ENCODE measurements at regions not wholly inside any gene's neighbourhood (a gene's known extent, or its start where the extent isn't known, plus 50 kb on each side); places are given as distances from the start of the nearest gene placed in this dataset.
"Not testable (repeated sequence)": the region's sequence is repeated elsewhere in the genome, so short reads cannot be mapped to it uniquely, and the experiment has no call there.

DNA sequence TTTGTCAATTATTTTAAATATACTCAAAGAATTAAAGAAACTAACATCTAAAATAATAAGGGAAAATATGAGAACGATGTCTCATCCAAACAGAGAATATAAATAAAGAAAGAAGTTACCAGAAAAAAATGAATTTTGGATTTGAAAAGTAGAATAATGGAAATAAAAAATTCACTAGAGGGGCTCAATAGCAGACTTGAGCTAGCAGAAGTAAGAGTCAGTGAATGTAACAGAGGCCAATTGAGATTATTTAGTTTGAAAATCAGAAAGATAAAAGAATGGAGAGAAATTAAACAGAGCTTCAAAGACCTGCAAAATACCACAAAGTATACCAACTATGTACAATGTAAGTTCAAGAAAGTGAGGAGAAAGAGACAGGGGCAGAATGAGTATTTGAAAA lies 333.6 kb downstream of the GPD2 start:
- H3K27ac Mint-ChIP-seq (ENCODE audit: unreplicated experiment), result no peak overlapping the region
- no peaks in the 10 kb centered on the region for H3K4me1 Mint-ChIP-seq (ENCODE audit: low read depth, unreplicated experiment)
- no peaks in the 10 kb centered on the region for H3K9me3 Mint-ChIP-seq (ENCODE audit: low read depth, unreplicated experiment)
- CTCF ChIA-PET, result no interaction called here
- DNase-seq, result no peak
- H3K36me3 Mint-ChIP-seq (ENCODE audit: insufficient read depth, unreplicated experiment), result no peaks in the 10 kb centered on the region
- no peak overlapping the region for H3K4me3 Mint-ChIP-seq (ENCODE audit: low read depth, unreplicated experiment)
- no TSS peak for BruUV-seq (replicated peaks)
- intact Hi-C loops (cut with micrococcal nuclease; ENCODE audit: unreplicated experiment), result no loop called here
- no peaks in the 10 kb centered on the region for H3K27me3 Mint-ChIP-seq (ENCODE audit: unreplicated experiment)
- TF ChIP-seq, protein P1, sequence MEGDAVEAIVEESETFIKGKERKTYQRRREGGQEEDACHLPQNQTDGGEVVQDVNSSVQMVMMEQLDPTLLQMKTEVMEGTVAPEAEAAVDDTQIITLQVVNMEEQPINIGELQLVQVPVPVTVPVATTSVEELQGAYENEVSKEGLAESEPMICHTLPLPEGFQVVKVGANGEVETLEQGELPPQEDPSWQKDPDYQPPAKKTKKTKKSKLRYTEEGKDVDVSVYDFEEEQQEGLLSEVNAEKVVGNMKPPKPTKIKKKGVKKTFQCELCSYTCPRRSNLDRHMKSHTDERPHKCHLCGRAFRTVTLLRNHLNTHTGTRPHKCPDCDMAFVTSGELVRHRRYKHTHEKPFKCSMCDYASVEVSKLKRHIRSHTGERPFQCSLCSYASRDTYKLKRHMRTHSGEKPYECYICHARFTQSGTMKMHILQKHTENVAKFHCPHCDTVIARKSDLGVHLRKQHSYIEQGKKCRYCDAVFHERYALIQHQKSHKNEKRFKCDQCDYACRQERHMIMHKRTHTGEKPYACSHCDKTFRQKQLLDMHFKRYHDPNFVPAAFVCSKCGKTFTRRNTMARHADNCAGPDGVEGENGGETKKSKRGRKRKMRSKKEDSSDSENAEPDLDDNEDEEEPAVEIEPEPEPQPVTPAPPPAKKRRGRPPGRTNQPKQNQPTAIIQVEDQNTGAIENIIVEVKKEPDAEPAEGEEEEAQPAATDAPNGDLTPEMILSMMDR (IDR thresholded peaks at IDR 0.05; ENCODE audit: unreplicated experiment), result no peak

DNA sequence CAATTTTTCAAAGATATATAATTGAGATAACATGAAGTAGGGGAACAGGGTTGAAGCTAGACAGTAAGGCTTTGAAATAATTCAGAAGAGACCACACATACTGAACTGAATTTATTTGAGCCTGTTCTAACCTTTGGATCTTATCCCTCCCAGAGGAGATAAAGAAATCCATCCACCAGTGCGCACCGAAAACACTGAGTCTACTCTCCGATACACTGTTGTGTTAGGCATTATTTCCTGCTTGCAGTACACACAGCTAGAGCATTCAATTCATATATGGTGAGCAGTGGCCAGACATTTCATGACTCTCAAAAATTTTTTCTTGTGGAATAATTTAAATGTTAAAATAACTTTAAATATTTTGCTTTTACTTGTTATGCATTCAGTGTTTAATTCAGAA lies 342.7 kb downstream of the GPD2 start:
- no peaks in the 10 kb centered on the region for H3K36me3 Mint-ChIP-seq (ENCODE audit: insufficient read depth, unreplicated experiment)
- DNase-seq, result no peak
- H3K4me1 Mint-ChIP-seq (ENCODE audit: low read depth, unreplicated experiment), result no peaks in the 10 kb centered on the region
- no peak overlapping the region for H3K27ac Mint-ChIP-seq (ENCODE audit: unreplicated experiment)
- H3K9me3 Mint-ChIP-seq (ENCODE audit: low read depth, unreplicated experiment), result no peaks in the 10 kb centered on the region
- intact Hi-C loops (cut with micrococcal nuclease; ENCODE audit: unreplicated experiment), result no loop called here
- H3K4me3 Mint-ChIP-seq (ENCODE audit: low read depth, unreplicated experiment), result no peak overlapping the region
- CTCF ChIA-PET, result no interaction called here
- no peaks in the 10 kb centered on the region for H3K27me3 Mint-ChIP-seq (ENCODE audit: unreplicated experiment)
- BruUV-seq (replicated peaks), result no TSS peak
- TF ChIP-seq, protein P1 (IDR thresholded peaks at IDR 0.05; ENCODE audit: unreplicated experiment), result no peak

DNA sequence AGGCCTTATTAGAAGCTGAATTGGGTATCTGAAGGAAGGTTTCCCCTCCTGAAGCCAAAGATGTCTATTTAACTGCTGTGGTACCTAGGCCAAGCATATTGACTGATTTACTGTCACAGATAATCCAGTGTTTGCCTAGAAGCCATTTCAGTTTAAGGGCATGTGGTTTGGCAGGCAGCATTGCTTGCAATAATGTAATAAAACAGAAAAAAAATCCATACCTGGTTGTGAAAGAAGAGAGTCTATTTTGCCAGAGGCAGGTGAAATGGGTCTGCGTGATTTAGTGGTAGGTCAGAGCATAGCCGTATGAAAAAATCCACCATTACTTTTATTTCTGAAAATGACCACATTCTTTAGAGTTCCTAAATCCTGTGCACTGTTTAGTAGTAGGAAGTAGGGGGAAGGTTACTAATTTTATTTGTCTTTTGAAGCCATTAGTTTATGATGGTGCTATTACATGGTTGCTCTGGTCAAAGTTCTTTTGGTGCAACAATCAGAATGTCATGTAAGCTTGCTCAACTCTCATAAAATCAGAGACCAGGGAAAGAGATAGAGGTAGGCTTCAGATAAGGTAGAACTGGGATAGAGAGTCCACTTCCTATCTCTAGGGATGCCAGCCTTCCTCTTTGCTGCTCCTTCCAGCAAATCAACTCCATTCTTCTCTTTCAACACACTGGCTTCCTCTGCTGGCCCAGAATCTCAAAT lies 343.4 kb downstream of the GPD2 start:
- intact Hi-C loops (cut with micrococcal nuclease; ENCODE audit: unreplicated experiment), result no loop called here

DNA sequence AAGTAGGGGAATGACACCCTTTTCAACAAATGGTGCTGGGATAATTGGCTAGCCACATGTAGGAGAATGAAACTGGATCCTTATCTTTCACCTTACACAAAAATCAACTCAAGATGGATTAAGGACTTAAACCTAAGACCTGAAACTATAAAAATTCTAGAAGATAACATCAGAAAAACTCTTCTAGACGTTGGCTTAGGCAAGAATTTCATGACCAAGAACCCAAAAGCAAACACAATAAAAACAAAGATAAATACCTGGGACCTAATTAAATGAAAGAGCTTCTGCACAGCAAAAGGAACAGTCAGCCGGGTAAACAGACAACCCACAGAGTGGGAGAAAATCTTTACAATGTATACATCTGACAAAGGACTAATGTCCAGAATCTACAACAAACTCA lies 345.5 kb downstream of the GPD2 start:
- H3K4me1 Mint-ChIP-seq (ENCODE audit: low read depth, unreplicated experiment); H3K36me3 Mint-ChIP-seq (ENCODE audit: insufficient read depth, unreplicated experiment); H3K27ac Mint-ChIP-seq (ENCODE audit: unreplicated experiment); H3K9me3 Mint-ChIP-seq (ENCODE audit: low read depth, unreplicated experiment); BruUV-seq (replicated peaks); DNase-seq; H3K27me3 Mint-ChIP-seq (ENCODE audit: unreplicated experiment); CTCF ChIA-PET; H3K4me3 Mint-ChIP-seq (ENCODE audit: low read depth, unreplicated experiment): not testable (repeated sequence)
- intact Hi-C loops (cut with micrococcal nuclease; ENCODE audit: unreplicated experiment), result loop anchor here (1.0 kb wide), 1 partner anchor 12 kb away; no protein-coding TSS in a partner anchor

More for the DNA sequence above, 343.4 kb downstream of the GPD2 start:
- no peak overlapping the region for H3K4me3 Mint-ChIP-seq (ENCODE audit: low read depth, unreplicated experiment)
- H3K27me3 Mint-ChIP-seq (ENCODE audit: unreplicated experiment), result no peaks in the 10 kb centered on the region
- no peaks in the 10 kb centered on the region for H3K36me3 Mint-ChIP-seq (ENCODE audit: insufficient read depth, unreplicated experiment)
- no peak overlapping the region for H3K27ac Mint-ChIP-seq (ENCODE audit: unreplicated experiment)
- BruUV-seq (replicated peaks), result no TSS peak
- no peaks in the 10 kb centered on the region for H3K4me1 Mint-ChIP-seq (ENCODE audit: low read depth, unreplicated experiment)
- no peak for DNase-seq
- H3K9me3 Mint-ChIP-seq (ENCODE audit: low read depth, unreplicated experiment), result no peaks in the 10 kb centered on the region
- CTCF ChIA-PET, result no interaction called here
- TF ChIP-seq, protein P1 (IDR thresholded peaks at IDR 0.05; ENCODE audit: unreplicated experiment), result no peak

DNA sequence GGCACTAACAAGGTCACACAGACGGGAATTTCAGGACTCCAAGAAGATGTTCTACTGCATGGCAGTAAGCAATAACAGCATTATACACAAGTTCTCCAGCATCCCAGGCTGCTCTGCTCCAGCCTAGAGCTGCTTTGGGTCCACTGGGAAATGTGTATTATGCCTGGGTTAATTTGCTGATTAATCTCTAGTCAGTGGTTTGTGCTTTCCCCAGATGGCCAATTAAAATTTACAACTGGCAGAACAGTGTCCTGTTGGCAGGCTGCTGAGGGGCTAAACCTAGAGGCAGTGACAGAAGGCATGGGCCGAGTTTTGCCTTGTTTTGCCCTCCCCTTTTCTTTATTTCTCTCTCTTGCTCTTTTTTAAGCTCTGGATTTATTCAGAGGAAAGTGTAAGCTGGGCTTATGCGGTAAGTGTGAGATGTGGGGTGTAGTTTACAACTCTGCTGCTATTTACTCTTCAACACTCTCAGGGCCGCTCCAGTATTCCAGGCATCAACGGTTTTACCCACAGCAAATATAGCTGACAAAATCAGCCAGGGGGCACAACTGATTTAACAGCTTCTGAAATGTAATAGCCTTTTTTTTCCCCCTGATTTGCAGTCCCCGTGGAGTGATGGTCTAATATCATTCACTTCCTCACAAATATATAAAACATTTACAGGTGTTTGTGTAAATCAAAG lies 348.0 kb downstream of the GPD2 start:
- H3K36me3 Mint-ChIP-seq (ENCODE audit: insufficient read depth, unreplicated experiment), result no peaks in the 10 kb centered on the region
- intact Hi-C loops (cut with micrococcal nuclease; ENCODE audit: unreplicated experiment), result no loop called here
- H3K4me3 Mint-ChIP-seq (ENCODE audit: low read depth, unreplicated experiment), result no peak overlapping the region
- H3K27ac Mint-ChIP-seq (ENCODE audit: unreplicated experiment), result no peak overlapping the region
- CTCF ChIA-PET, result no interaction called here
- BruUV-seq (replicated peaks), result no TSS peak
- no peak for DNase-seq
- H3K4me1 Mint-ChIP-seq (ENCODE audit: low read depth, unreplicated experiment), result no peaks in the 10 kb centered on the region
- TF ChIP-seq, protein P1 (IDR thresholded peaks at IDR 0.05; ENCODE audit: unreplicated experiment), result no peak
- no peaks in the 10 kb centered on the region for H3K27me3 Mint-ChIP-seq (ENCODE audit: unreplicated experiment)
- H3K9me3 Mint-ChIP-seq (ENCODE audit: low read depth, unreplicated experiment), result no peaks in the 10 kb centered on the region
